Upper lobe of left lung (tissue), 6 donors: ENCODE measurements at regions not wholly inside any gene's neighbourhood (a gene's known extent, or its start where the extent isn't known, plus 50 kb on each side); places are given as distances from the start of the nearest gene placed in this dataset.
A peak's percentile ranks its signal among the peaks of the same experiment; 100 is the strongest.

ENCODE experiments used
- ATAC-seq, 2 donors: fragments of 200-7000 bp; cut with Tn5 transposase; one replicate each; pipeline ENCODE4 v1.9.1; 2022; ENCODE audit warnings: mild to moderate bottlenecking in 2 of 2, moderate library complexity in 2 of 2; ENCODE audit not compliant: low FRiP score in 2 of 2
- DNase-seq, 2 donors: peaks; one replicate each; pipeline ENCODE4 v3.0.0-alpha.2; 2019 to 2020
- H3K27ac ChIP-seq, 4 donors: fragments of 200-600 bp; sonication (generic); one replicate each; pipeline ENCODE4 v1.5.1; 2016 to 2019
- H3K27me3 ChIP-seq, 4 donors: fragments of 200-600 bp; sonication (generic); one replicate each; pipeline ENCODE4 v1.5.1; 2017 to 2019
- H3K36me3 ChIP-seq, 4 donors: fragments of 200-600 bp; sonication (generic); one replicate each; pipeline ENCODE4 v1.5.1; 2016 to 2019
- H3K4me1 ChIP-seq, 4 donors: fragments of 200-600 bp; sonication (generic); one replicate each; pipeline ENCODE4 v1.5.1; 2018 to 2019
- H3K4me3 ChIP-seq, 4 donors: fragments of 200-600 bp; sonication (generic); one replicate each; pipeline ENCODE4 v1.5.1; 2017 to 2019; ENCODE audit warnings: mild to moderate bottlenecking in 2 of 4, moderate library complexity in 1 of 4
- H3K9me3 ChIP-seq, 4 donors: fragments of 200-600 bp; sonication (generic); one replicate each; pipeline ENCODE4 v1.5.1; 2018 to 2019
- EP300 ChIP-seq, 4 donors: sonication (generic); formaldehyde crosslinking; IDR thresholded peaks; one replicate each; pipeline ENCODE4 v1.5.1; 2017; ENCODE audit warnings: antibody characterized with exemption in 4 of 4, control low read depth in 2 of 4
- POLR2A ChIP-seq, 4 donors: fragments of 450-650 bp; IDR thresholded peaks; one replicate each; pipeline ENCODE4 v1.5.1; 2016 to 2017; ENCODE audit warnings: antibody characterized with exemption in 4 of 4, mild to moderate bottlenecking in 2 of 4
- POLR2AphosphoS5 ChIP-seq, 2 donors: sonication (generic); formaldehyde crosslinking; IDR thresholded peaks; one replicate each; pipeline ENCODE4 v1.5.1; 2017; ENCODE audit warnings: antibody characterized with exemption in 2 of 2
- WGBS, 2 donors: methylation state at CpG; one replicate each; pipeline ENCODE4 v1.1.5; 2017 to 2018; 5-methylcytosine and 5-hydroxymethylcytosine counted together
- TF ChIP-seq, protein P1 (sequence below), 6 experiments: fragments of 450-650 bp in 4 of 6; fragments of 200-600 bp in 2 of 6; sonication (generic) in 2 of 6; IDR thresholded peaks; one replicate each; pipeline ENCODE4 v1.5.1; 2016 to 2019; ENCODE audit warnings: antibody characterized with exemption in 6 of 6
- donor health status: DM: no; HTN: no; CAD: no; lungs with moderate emphysema.
- donor health status: DM: no; HTN: yes; CAD: no; lungs with severe emphysema.

DNA sequence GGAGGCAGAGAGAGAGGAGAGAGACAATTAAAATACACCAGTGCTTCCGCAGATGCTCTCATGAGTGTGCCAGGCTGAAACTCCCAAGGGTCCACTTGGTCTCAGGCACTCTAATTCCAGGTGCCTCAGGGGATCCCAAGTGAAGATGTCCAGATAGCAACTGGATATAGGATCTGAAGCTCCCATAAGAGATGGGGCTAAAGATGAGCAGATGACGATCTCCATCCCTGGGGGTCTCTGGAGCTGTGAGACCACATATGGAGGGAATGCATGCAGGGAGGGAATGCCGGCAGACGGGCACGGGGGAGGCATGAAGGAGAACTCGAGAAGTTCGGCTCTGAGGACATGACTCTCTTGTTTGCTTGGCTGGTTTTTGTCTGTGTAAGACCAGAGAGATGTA lies 223.7 kb upstream of the RAB6C start:
- no peak for TF ChIP-seq POLR2AphosphoS5 (IDR thresholded peaks at IDR 0.05)
- TF ChIP-seq, protein P1, sequence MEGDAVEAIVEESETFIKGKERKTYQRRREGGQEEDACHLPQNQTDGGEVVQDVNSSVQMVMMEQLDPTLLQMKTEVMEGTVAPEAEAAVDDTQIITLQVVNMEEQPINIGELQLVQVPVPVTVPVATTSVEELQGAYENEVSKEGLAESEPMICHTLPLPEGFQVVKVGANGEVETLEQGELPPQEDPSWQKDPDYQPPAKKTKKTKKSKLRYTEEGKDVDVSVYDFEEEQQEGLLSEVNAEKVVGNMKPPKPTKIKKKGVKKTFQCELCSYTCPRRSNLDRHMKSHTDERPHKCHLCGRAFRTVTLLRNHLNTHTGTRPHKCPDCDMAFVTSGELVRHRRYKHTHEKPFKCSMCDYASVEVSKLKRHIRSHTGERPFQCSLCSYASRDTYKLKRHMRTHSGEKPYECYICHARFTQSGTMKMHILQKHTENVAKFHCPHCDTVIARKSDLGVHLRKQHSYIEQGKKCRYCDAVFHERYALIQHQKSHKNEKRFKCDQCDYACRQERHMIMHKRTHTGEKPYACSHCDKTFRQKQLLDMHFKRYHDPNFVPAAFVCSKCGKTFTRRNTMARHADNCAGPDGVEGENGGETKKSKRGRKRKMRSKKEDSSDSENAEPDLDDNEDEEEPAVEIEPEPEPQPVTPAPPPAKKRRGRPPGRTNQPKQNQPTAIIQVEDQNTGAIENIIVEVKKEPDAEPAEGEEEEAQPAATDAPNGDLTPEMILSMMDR (IDR thresholded peaks at IDR 0.05): no peak
- no peak for TF ChIP-seq POLR2A (IDR thresholded peaks at IDR 0.05)
- no peak for TF ChIP-seq EP300 (IDR thresholded peaks at IDR 0.05)
- Histone ChIP-seq H3K4me3 (no peak overlapping the region), H3K9me3 (no peaks in the 10 kb centered on the region), H3K27me3 (no peaks in the 10 kb centered on the region), H3K27ac (no peak overlapping the region), H3K36me3 (no peaks in the 10 kb centered on the region), H3K4me1 (peaks cover 0 to 5% (median 0%) of the 10 kb centered on the region in 4 donors)
- WGBS, 2 donors: 85 to 91% methylated on average over 7 of the region's 7 CpGs
- ATAC-seq (no peak), DNase-seq (peak in 1 of 2 donors; percentile 5)

DNA sequence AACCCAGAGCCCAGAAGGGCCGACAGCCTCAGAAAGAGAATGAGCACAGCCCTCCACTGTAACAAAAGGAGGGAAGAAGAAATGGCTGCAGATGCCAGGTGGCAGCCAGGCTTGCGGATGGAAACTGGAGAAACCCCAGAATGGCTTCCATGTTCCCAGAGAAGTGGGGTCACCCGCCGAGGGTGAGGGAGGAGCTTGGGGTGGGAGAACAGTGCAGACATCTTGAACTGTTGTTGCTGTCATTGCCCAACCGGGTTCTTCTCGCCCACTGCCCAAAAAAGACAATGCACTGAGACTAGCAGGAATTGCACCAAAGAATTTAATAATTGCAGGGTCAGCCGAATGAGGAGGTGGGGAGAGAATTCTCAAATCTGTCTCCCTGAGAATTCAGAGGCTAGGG lies 223.2 kb upstream of the RAB6C start:
- no peak for DNase-seq
- Histone ChIP-seq H3K4me3 (no peak overlapping the region), H3K27me3 (no peaks in the 10 kb centered on the region), H3K27ac (no peak overlapping the region), H3K4me1 (peaks cover 0 to 5% (median 0%) of the 10 kb centered on the region in 4 donors), H3K9me3 (no peaks in the 10 kb centered on the region), H3K36me3 (no peaks in the 10 kb centered on the region)
- ATAC-seq: no peak
- TF ChIP-seq POLR2A (IDR thresholded peaks at IDR 0.05) (no peak), EP300 (IDR thresholded peaks at IDR 0.05) (no peak), POLR2AphosphoS5 (IDR thresholded peaks at IDR 0.05) (no peak)
- TF ChIP-seq, protein P1 (IDR thresholded peaks at IDR 0.05): no peak
- WGBS, 2 donors: 85 to 91% methylated on average over 7 of the region's 7 CpGs

DNA sequence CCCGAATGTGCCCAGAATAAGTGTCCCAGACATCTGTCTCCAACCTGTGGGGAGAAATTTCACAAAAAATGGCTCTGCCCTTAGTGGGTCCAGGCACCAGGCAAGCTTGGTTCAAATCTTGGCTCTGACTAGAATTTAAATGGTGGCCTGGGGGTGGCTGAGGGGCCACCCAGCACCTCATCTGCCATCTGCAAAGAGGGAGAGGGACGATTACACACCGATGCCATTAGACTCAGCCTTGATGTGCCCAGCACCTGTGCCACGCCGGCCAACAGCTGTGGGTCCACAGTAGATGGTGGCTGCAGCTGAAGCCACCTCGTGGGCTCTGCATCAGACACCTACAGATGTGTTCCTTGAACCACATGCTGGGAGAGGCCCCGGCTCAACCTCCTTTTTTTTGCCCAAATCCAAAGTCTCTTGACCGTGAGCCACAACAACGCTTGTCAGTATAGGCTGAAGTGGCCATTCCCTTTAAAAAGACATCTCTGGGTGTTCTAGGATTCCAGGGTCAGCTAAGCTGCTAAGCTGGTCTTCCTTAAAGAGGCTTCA lies 222.0 kb upstream of the RAB6C start:
- Histone ChIP-seq H3K27ac (no peak overlapping the region), H3K36me3 (no peaks in the 10 kb centered on the region), H3K9me3 (no peaks in the 10 kb centered on the region), H3K4me1 (peaks cover 0 to 5% (median 0%) of the 10 kb centered on the region in 4 donors), H3K27me3 (no peaks in the 10 kb centered on the region), H3K4me3 (no peak overlapping the region)
- TF ChIP-seq, protein P1 (IDR thresholded peaks at IDR 0.05): no peak
- no peak for TF ChIP-seq POLR2A (IDR thresholded peaks at IDR 0.05)
- TF ChIP-seq POLR2AphosphoS5 (IDR thresholded peaks at IDR 0.05): no peak
- no peak for TF ChIP-seq EP300 (IDR thresholded peaks at IDR 0.05)
- no peak for ATAC-seq
- WGBS, 2 donors: 91 to 96% methylated on average over 3 to 9 of the region's 9 CpGs
- no peak for DNase-seq

DNA sequence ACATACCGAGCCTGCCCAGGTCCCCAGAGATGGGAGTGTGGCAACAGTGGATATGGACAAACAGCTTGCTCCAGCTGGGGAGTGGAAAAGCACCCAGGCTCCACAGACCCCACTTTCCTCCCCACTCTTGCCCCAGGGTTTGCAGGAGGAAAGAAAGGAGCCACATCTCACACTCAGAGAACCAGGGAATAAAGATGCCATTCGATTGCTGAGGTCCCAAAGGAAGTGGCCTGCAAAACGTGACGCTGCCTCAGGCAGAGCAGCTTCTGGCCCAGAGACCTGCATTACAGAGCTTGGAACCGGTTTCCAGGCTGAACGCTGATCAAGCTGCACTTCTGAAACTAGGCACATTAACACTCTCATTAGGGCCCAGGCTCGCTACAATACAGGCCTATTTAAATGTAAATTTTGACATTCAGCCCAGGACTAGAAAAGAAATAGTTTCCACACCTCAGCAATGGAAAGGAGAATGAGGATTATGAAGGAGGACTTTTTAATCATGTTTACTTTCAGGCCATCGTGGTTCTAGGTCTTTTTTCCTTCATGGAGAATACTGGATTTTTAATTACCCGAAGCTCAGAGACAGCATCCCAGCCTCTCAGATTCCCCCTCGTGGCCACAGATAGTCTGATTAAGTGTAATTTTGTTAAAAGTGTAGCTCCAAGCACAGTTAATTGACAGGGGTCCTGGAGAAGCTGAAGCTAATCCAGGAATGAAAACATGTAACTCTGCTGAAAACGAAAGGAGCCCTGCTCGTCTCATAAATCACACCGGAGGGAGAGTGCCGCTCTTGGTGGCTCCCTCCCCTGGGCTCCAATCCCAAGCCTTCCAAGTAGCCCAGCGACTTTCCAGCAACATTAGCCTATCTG lies 221.3 kb upstream of the RAB6C start:
- Histone ChIP-seq H3K27me3 (no peaks in the 10 kb centered on the region), H3K4me3 (peak overlapping the region in 3 of 4 donors; percentile 16 to 41 (median 41)), H3K4me1 (peaks cover 0 to 5% (median 0%) of the 10 kb centered on the region in 4 donors), H3K9me3 (no peaks in the 10 kb centered on the region), H3K36me3 (no peaks in the 10 kb centered on the region), H3K27ac (no peak overlapping the region)
- TF ChIP-seq, protein P1 (IDR thresholded peaks at IDR 0.05): no peak
- TF ChIP-seq POLR2AphosphoS5 (IDR thresholded peaks at IDR 0.05) (no peak), POLR2A (IDR thresholded peaks at IDR 0.05) (no peak), EP300 (IDR thresholded peaks at IDR 0.05) (no peak)
- whole genome bisulfite sequencing, 2 donors: 47 to 51% methylated on average over 14 to 15 of the region's 15 CpGs
- no peak for DNase-seq
- ATAC-seq: no peak
